ENCODE measurements at regions not wholly inside any gene's neighbourhood (a gene's known extent, or its start where the extent isn't known, plus 50 kb on each side); places are given as distances from the start of the nearest gene placed in this dataset.

GRCh38 chr2:217739741-217740140 is 263.1 kb downstream of the TNS1 start:
- no peaks in the 10 kb centered on the region for H3K4me1 ChIP-seq (ENCODE audit: control insufficient read depth, low read length)
- H3K27ac ChIP-seq (ENCODE audit: low read depth, low read length) = no peak overlapping the region
- no peak overlapping the region for H3K4me3 ChIP-seq (ENCODE audit: low read length)
- no peaks in the 10 kb centered on the region for H3K9me2 ChIP-seq (replicated peaks; ENCODE audit: control insufficient read depth, low read length)
- no peaks in the 10 kb centered on the region for H4K20me1 ChIP-seq (ENCODE audit: control insufficient read depth, insufficient read depth, low read depth, low read length)
- no peak overlapping the region for H3K4me2 ChIP-seq (ENCODE audit: low read length)
- no peaks in the 10 kb centered on the region for H3F3A ChIP-seq (ENCODE audit: control insufficient read depth, insufficient read depth)
- 0 out of 2 replicates have a peak, but pooled peaks cover 7% of the 10 kb centered on the region for H3K27me3 ChIP-seq (ENCODE audit: control insufficient read depth, low read length)
- no peaks in the 10 kb centered on the region for H3K36me3 ChIP-seq (ENCODE audit: control insufficient read depth, low read length)
- no peaks in the 10 kb centered on the region for H3K79me2 ChIP-seq (ENCODE audit: control insufficient read depth, low read length)
- TF ChIP-seq, protein P1, sequence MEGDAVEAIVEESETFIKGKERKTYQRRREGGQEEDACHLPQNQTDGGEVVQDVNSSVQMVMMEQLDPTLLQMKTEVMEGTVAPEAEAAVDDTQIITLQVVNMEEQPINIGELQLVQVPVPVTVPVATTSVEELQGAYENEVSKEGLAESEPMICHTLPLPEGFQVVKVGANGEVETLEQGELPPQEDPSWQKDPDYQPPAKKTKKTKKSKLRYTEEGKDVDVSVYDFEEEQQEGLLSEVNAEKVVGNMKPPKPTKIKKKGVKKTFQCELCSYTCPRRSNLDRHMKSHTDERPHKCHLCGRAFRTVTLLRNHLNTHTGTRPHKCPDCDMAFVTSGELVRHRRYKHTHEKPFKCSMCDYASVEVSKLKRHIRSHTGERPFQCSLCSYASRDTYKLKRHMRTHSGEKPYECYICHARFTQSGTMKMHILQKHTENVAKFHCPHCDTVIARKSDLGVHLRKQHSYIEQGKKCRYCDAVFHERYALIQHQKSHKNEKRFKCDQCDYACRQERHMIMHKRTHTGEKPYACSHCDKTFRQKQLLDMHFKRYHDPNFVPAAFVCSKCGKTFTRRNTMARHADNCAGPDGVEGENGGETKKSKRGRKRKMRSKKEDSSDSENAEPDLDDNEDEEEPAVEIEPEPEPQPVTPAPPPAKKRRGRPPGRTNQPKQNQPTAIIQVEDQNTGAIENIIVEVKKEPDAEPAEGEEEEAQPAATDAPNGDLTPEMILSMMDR (IDR thresholded peaks at IDR 0.05; ENCODE audit: low read depth, low read length, poor library complexity, severe bottlenecking) = no peak
- TF ChIP-seq EZH2phosphoT487 (IDR thresholded peaks at IDR 0.05; ENCODE audit: borderline replicate concordance, low read length) = no peak
- H3K9me3 ChIP-seq (ENCODE audit: control insufficient read depth, insufficient read depth, low read length) = no peaks in the 10 kb centered on the region

GRCh38 chr2:217738061-217738460 is 264.7 kb downstream of the TNS1 start:
- Histone ChIP-seq H3K4me1 (ENCODE audit: control insufficient read depth, low read length) (no peaks in the 10 kb centered on the region), H3F3A (ENCODE audit: control insufficient read depth, insufficient read depth) (no peaks in the 10 kb centered on the region), H4K20me1 (ENCODE audit: control insufficient read depth, insufficient read depth, low read depth, low read length) (no peaks in the 10 kb centered on the region), H3K36me3 (ENCODE audit: control insufficient read depth, low read length) (no peaks in the 10 kb centered on the region), H3K9me3 (ENCODE audit: control insufficient read depth, insufficient read depth, low read length) (no peaks in the 10 kb centered on the region), H3K79me2 (ENCODE audit: control insufficient read depth, low read length) (no peaks in the 10 kb centered on the region), H3K27ac (ENCODE audit: low read depth, low read length) (no peak overlapping the region), H3K27me3 (ENCODE audit: control insufficient read depth, low read length) (peaks cover 19% of the 10 kb centered on the region), H3K9me2 (replicated peaks; ENCODE audit: control insufficient read depth, low read length) (no peaks in the 10 kb centered on the region), H3K4me2 (ENCODE audit: low read length) (no peak overlapping the region), H3K4me3 (ENCODE audit: low read length) (no peak overlapping the region)
- TF ChIP-seq, protein P1 (IDR thresholded peaks at IDR 0.05; ENCODE audit: low read depth, low read length, poor library complexity, severe bottlenecking) = no peak
- no peak for TF ChIP-seq EZH2phosphoT487 (IDR thresholded peaks at IDR 0.05; ENCODE audit: borderline replicate concordance, low read length)

- no peaks in the 10 kb centered on the region for H4K20me1 ChIP-seq (ENCODE audit: control insufficient read depth, insufficient read depth, low read depth, low read length)
- no peak overlapping the region for H3K4me2 ChIP-seq (ENCODE audit: low read length)
- H3F3A ChIP-seq (ENCODE audit: control insufficient read depth, insufficient read depth) = no peaks in the 10 kb centered on the region
- H3K27me3 ChIP-seq (ENCODE audit: control insufficient read depth, low read length) = peaks cover 25% of the 10 kb centered on the region
- no peaks in the 10 kb centered on the region for H3K9me2 ChIP-seq (replicated peaks; ENCODE audit: control insufficient read depth, low read length)
- no peak overlapping the region for H3K4me3 ChIP-seq (ENCODE audit: low read length)
- H3K36me3 ChIP-seq (ENCODE audit: control insufficient read depth, low read length) = no peaks in the 10 kb centered on the region
- H3K27ac ChIP-seq (ENCODE audit: low read depth, low read length) = no peak overlapping the region
- H3K9me3 ChIP-seq (ENCODE audit: control insufficient read depth, insufficient read depth, low read length) = no peaks in the 10 kb centered on the region
- no peaks in the 10 kb centered on the region for H3K79me2 ChIP-seq (ENCODE audit: control insufficient read depth, low read length)
- TF ChIP-seq EZH2phosphoT487 (IDR thresholded peaks at IDR 0.05; ENCODE audit: borderline replicate concordance, low read length) = no peak
- TF ChIP-seq, protein P1 (IDR thresholded peaks at IDR 0.05; ENCODE audit: low read depth, low read length, poor library complexity, severe bottlenecking) = no peak
- no peaks in the 10 kb centered on the region for H3K4me1 ChIP-seq (ENCODE audit: control insufficient read depth, low read length)
Measured at GRCh38 chr2:217736776-217737550, 265.8 kb downstream of the TNS1 start.

All from DOHH2 (cell line).